GM12875 (cell line): ENCODE measurements at regions not wholly inside any gene's neighbourhood (a gene's known extent, or its start where the extent isn't known, plus 50 kb on each side); places are given as distances from the start of the nearest gene placed in this dataset.

ENCODE experiments used
- H3K4me3 ChIP-seq: one replicate; pipeline ENCODE4 v1.5.1; 2011; ENCODE audit warnings: low read depth, low read length, control low read depth
- CTCF ChIP-seq: IDR thresholded peaks from 2 replicates; pipeline ENCODE4 v1.5.1; 2011; ENCODE audit warnings: low read depth, mild to moderate bottlenecking, control low read depth, inconsistent platforms, low read length, moderate library complexity, borderline replicate concordance; ENCODE audit not compliant: insufficient read depth

DNA sequence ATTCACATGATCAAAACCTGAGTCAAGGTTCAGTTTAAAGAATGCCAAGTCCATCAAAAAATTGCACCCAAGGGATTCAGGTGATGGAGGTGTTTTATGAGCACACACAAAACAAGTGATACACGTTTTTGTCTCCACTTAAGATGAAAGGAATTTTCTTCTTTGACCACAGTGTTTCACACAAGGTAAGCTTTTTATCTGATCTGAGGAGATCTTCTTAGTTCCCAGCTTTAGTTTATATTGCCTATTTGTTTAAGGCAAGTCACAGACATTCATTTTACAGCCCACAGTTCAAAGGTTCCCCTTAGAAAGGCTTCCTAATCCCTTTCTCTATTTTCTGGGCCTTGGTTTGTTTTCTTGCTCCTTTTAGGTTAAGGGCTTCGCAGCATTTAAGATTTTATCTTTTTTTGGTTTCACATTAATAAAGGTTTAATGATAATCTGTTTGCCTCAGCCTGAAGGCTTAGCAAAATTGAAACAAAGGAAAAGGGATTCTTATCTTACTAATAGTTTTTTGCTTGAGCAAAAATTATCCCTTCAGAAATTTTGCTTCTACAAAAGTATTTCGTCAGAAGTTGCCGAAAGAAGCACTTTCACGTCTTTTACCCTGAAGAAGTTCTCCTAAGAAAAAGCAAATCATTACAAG, 420.5 kb upstream of the NAALADL2 start:
- no peak for TF ChIP-seq CTCF
- no peak overlapping the region for H3K4me3 ChIP-seq

- H3K4me3 ChIP-seq = no peak overlapping the region
- no peak for TF ChIP-seq CTCF
Measured at GRCh38 chr3:174439331-174440252, 419.5 kb upstream of the NAALADL2 start.

- H3K4me3 ChIP-seq = no peak overlapping the region
- TF ChIP-seq CTCF = no peak
Measured at GRCh38 chr3:174440253-174440701, 418.9 kb upstream of the NAALADL2 start.

- H3K4me3 ChIP-seq = peak overlapping the region; percentile 66
- TF ChIP-seq CTCF = no peak
Measured at GRCh38 chr3:174440741-174441587, 418.2 kb upstream of the NAALADL2 start.

DNA sequence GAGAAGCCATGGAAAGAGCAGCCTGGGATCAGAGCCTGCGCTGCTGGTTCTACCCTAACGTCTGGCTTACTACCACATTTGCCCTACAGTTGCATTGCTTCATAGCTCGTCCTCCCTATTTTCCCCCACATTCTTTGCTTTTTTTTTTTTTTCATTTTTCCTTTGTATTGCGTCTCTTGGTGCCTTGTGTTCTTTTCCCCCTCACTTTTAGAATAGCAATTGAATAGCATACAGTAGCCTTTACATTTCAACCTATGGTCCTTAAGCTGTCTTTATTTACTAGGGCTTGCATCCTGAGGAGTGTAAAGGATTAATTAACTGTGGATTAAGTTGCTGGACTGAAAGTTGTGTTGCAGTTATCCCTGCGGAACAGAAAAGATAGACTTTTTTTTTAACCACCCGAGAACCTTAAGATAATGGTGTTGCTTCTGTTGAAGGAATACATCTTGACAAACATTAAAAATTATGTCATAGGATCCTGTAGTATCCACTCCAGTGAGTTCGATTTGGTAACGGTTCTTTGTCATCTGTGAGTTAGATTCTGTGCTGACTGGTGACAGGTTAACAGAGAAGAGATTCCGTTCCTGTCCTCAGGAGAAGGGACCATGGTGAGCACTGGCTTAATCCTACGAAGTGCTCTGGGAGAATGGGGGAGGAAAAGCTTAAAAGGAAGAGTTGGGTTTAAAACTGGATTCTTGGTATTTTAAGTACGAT, 417.4 kb upstream of the NAALADL2 start:
- no peak for TF ChIP-seq CTCF
- peak overlapping the region; percentile 66 for H3K4me3 ChIP-seq

DNA sequence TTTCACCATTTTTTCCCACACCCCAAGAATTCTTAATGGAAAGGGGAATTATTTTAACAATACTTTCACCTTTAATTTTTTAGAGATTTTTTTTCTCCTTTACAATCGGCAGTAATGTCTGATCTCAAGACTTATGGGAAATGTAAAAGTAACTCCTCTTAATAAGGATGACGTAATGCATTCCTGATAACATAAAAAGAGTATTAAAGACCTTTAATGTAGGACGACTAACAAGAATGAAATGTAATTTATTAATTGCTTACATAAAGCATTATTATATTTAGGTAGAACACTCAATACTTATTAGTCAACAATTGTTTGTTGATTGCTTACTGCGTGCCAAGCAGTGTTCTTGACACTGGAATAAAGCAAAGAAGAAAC, 416.8 kb upstream of the NAALADL2 start:
- H3K4me3 ChIP-seq = no peak overlapping the region
- no peak for TF ChIP-seq CTCF
